G401.6 (cell line): ENCODE measurements at regions not wholly inside any gene's neighbourhood (a gene's known extent, or its start where the extent isn't known, plus 50 kb on each side); places are given as distances from the start of the nearest gene placed in this dataset.
"Not testable (repeated sequence)": the region's sequence is repeated elsewhere in the genome, so short reads cannot be mapped to it uniquely, and the experiment has no call there.

Source experiments
- FAIRE-seq: peaks from 2 replicates; lab custom pipeline; 2012; peaks lifted over from hg19 to GRCh38; lab: Jason Lieb, UNC

DNA sequence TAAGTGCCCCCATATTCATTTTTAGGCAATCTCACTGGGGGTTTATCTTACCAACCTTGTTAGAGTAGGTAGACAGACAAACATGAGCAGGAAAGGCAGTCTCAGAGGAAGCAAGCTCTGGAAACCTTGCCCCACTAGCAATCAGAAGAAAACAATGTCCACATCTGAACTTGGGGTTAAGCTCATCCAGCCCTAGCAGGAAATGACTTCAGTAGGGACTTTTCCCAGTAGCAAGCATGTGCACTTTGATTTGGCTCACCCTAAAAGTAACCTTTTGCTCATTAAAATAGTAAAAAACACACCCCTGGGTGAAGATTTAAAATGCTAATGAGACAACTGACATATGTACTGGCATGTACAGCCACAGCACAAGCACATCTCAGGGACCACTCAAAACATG lies 175.5 kb downstream of the AKAIN1 start:
- FAIRE-seq, result no peak

DNA sequence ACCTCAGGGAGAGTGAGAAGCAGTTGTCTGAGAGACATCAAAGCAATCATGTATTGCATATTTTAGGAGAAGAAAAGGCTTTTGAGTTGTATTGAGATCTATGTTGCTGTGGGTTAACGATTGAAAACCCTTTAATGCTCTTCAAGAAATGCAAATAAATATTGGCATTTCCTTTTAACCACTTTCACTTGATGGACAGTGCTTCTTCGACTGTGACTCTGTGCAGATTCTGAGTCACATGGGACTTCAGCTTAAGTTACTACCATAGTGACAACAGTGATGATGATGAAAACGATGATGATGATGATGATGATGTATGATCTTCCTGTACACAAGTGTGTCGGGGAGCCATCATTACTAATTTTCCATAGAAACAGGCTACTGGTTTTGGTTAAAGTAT lies 181.8 kb downstream of the AKAIN1 start:
- no peak for FAIRE-seq

DNA sequence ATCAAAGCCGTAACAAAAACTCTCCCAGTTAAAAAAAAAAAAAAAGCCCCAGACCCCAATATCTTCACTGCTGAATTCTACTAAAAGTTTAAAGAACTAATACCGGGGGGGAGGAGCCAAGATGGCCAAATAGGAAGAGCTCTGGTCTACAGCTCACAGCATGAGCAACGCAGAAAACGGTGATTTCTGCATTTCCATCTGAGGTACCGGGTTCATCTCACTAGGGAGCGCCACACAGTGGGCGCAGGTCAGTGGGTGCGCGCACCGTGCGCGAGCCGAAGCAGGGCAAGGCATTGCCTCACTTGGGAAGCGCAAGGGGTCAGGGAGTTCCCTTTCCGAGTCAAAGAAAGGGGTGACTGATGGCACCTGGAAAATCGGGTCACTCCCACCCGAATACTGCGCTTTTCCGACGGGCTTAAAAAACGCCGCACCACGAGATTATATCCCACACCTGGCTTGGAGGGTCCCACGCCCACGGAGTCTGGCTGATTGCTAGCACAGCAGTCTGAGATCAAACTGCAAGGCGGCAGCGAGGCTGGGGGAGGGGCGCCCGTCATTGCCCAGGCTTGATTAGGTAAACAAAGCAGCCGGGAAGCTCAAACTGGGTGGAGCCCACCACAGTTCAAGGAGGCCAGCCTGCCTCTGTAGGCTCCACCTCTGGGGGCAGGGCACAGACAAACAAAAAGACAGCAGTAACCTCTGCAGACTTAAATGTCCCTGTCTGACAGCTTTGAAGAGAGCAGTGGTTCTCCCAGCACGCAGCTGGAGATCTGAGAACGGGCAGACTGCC lies 192.8 kb downstream of the AKAIN1 start:
- FAIRE-seq, result not testable (repeated sequence)

DNA sequence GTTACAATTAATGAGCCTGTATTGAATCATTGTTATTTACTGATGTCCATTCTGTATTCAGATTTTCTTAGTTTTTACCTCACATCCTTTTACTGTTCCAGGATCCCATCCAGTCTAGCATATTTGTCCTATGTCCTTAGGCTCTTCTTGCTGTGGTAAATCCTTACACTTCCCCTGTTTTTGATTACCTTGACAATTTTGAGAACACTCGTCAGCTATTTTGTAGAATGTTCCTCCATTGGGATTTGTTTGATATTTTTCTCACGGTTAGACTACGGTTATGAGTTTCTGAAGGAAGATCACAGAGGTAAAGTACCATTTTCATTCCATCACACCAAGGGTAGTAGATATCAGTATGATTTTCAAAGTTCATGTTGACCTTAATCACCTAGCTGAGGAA lies 202.3 kb downstream of the AKAIN1 start:
- no peak for FAIRE-seq

- no peak for FAIRE-seq
These were observed 209.3 kb downstream of the AKAIN1 start for GRCh38 chr18:4987452-4988405.

DNA sequence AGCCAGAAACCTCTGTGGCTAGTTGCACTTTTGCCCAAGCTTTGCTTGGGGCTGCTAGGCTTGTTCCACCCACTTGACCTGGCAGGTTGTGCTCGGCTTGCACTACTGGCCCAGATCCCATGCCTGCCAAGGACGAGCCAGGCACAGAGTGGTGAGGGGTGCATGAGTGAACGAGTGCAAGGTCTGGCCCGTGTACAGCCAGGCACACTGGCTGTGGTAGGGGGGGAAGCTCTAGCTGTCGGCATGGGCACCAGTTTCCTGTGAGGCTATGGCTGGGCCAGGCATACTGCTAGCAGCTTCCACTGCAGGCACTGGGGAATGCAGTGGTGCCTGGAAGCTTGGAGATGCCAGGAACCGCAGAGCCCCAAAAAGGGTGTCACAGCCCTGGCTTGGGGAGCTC lies 210.4 kb downstream of the AKAIN1 start:
- FAIRE-seq, result no peak

- FAIRE-seq, result no peak
These were observed 211.0 kb downstream of the AKAIN1 start for GRCh38 chr18:4986066-4986465.

DNA sequence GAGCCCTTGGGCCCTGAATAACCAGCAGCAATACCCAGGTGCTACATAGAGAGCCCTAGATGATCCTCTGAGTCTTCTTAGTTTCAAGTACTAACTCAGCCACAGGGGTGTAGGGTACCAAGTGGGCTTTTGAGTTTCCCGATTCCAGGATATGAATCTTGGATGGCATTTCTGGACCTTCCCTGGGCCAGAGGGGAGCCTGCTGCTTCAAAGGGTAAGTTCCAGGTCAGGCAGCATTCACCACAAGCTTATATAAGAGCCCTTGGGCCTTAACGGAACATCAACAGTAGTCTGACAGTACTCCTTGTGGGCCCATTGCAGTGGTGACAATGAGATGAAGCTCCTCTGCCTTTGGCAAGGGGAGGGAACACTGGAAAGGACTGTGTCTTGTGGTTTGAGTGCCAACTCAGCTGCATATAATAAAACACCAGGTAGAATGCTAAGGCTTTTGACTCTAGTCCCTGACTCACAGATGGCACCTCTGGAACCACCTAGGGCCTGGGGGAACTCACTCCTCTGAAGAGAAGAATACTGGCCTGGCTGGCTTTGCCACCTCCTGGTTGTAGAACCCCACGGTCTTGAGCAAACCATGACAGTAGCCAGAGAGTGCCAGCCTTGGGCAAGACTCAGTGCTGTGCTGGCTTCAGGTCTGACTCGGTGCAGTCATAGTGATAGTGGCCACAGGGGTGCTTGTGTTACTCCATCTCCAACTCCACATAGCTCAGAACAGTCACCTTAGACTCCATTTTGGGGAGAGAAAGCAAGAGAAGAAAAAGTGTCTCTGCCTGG lies 235.7 kb downstream of the AKAIN1 start:
- FAIRE-seq, result no peak

DNA sequence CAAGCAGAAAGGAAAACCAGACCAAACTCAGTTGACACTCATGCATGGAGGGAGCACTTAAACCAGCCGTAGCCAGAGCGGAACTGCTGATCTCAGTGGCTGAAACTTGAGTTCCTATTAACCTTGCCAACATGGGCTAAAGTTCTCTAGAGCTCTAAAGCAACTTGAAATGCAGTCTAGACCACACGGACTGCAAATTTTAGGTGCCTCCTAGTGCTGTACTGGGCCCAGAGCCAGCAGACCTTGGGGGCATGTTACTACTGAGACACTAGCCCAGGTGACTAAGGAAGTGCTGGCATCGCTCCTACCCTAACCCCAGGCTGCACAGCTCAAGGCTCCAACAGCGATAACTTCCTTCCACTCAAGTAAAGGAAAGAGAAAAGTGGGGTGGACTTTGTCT lies 236.5 kb downstream of the AKAIN1 start:
- FAIRE-seq, result no peak

- FAIRE-seq, result no peak
These were observed 265.8 kb downstream of the AKAIN1 start for GRCh38 chr18:4931209-4931608.

DNA sequence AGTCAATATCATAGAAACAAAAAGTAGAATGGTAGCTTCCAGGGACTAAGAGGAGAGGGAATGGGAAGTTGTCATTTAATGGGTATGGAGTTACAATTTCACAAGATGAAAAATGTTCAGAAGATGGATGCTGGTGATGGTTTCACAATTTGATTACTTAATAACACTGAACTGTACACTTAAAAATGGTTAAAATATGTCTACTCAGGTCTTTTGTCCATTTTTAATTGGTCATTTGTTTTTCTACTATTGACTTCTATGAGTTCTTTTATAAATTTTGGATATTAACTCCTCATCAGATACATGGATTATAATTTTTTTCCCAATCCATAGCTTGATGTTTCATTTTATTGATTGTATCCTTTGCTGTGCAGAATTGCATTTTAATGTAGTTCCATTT lies 275.5 kb downstream of the AKAIN1 start:
- no peak for FAIRE-seq

DNA sequence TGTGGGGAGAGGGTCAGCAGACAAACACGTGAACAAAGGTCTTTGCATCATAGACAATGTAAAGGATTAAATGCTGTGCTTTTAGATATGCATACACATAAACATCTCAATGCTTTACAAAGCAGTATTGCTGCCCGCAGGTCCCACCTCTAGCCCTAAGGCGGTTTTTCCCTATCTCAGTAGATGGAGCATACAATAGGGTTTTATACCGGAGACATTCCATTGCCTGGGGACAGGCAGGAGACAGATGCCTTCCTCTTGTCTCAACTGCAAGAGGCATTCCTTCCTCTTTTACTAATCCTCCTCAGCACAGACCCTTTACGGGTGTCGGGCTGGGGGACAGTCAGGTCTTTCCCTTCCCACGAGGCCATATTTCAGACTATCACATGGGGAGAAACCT lies 279.5 kb downstream of the AKAIN1 start:
- not testable (repeated sequence) for FAIRE-seq

GRCh38 chr18:4908328-4908727 lies 288.7 kb downstream of the AKAIN1 start:
- FAIRE-seq, result no peak

DNA sequence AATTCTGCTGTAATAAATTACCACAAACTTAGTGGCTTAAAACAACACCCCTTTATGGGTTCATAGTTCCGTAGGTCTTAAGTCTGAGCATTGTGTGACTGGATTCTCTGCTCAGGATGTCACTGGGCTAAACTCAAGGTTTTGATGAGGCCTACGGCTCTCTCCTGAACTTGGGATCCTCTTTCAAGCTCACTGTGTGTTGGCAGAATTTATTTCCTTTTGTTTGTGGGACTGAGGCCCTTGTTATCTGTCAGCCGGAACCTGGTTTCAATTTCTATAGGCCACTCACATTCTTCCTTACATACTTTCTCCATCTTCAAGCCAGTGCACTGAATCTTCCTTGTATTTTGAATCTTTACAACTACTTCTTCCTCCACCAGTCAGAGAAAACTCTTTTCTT lies 290.2 kb downstream of the AKAIN1 start:
- no peak for FAIRE-seq

DNA sequence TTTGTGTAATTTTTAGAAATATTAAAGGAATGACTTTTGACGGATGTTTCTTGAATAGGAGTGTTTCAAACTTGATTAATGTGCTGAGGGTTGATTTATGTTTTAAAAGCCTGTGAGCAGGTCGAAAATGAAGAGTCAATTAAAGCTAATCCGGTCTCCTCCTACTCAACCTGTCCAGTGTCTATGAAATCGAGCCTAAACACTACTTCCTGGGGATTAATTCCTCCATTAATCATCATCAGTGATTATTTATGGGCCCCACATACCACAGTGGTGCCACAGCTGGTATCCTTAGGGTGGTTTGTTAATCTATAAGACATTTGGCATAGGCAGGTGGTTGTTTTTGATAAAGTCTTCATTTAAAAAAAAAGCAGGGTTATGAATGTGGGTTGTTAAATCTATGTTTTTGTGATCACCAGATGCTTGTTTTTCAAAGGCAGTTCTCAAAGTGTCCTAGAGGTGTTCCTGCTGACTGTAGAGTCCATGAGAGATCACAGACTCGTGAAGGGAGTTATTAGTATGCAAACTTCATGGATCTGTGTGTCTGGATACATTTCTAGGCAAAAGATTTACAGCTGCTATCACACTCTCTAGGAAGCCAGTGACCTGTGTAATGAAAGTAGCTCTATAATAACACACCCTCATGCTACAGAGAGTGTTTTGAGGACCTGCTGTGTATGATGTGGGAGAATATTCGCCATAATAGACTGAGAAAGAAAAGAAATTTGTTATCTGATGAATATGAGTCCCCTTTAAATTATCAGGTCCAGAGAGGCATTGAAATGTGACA lies 308.6 kb downstream of the AKAIN1 start:
- FAIRE-seq, result no peak

GRCh38 chr18:4878480-4878879 lies 318.6 kb downstream of the AKAIN1 start:
- FAIRE-seq, result no peak

DNA sequence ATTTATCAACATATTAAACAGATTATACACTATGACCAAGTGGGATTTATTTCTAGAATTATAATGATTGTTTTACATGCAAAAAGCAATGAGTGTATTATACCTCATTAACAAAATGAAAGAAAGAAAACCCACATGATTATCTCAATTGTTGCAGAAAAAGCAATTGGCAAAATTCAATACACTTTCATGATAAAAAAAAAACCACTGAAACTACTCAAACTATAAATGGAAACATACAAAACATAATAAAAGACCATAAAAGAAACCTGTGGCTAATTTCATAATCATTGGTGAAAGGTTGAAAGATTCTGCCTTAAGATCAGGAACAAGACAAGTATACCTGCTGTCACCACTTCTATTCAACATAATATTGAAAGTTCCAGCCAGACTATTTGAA lies 325.9 kb downstream of the AKAIN1 start:
- no peak for FAIRE-seq

DNA sequence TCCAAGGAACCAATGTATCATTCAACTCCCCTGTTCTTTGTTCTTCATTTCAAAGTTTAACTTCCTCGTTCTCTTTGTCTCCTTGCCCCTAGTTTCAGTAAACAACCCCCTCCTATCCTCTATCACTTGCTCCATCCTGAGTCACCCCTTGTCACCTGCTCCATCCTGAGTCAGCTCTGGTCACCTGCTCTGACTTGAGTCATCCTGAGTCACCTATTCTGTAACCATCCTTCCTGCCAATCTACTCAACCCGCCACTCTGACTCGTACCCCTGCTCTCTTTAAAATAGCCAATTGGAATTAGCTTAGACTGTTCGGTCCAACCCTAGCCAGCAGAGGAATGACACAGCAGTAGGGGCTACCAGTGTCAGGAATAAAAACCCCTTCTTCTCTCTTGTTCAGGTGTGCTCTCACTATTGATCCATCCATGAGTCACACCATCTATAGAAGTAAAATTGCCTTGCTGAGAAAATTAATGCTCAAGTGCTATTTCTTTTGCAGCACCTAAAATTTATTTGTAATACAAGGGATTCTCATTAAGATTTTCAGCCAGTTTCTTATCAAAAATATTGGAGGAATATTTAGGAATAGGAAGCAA lies 326.8 kb downstream of the AKAIN1 start:
- FAIRE-seq, result no peak

DNA sequence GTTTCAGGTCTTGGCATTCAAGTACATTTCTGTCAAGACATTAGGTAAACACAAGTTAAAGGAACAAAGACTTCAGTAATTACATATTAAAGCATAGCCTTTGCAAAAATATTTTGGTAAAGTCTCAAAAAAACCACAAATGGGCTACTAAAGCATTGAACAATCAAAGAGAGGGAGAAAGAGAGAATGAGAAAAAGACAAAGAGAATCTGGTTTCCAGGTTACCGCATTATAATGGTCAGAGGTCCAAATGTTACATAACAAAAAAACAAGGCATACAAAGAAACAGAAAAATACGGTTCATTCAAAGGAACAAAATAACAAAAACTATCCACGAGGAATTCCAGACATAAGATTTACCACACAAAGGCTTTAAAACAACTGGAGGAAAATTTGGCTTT lies 327.9 kb downstream of the AKAIN1 start:
- FAIRE-seq, result no peak

GRCh38 chr18:4858379-4859127 lies 338.5 kb downstream of the AKAIN1 start:
- FAIRE-seq, result no peak

DNA sequence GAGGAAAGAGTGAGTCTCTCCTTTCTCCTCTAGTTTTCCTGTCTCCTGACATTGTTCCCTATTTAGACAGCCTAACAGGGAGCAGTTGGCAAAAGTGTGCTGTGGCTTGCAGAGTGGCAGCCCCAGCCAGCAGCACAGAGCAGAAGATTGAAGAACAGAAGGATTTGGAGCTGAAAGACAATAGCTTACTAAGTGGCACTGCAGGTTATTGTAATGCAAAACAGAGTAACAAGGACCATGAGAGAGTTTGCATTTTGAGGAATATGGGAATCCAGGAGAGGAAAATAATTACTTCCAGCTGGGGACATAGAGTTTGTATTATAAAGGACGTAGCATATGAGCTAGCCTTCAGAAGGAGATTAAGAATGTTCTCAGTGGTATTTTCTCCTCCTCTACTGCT lies 342.4 kb downstream of the AKAIN1 start:
- no peak for FAIRE-seq
